ENCODE measurements at regions not wholly inside any gene's neighbourhood (a gene's known extent, or its start where the extent isn't known, plus 50 kb on each side); places are given as distances from the start of the nearest gene placed in this dataset.
"Not testable (repeated sequence)": the region's sequence is repeated elsewhere in the genome, so short reads cannot be mapped to it uniquely, and the experiment has no call there.

DNA sequence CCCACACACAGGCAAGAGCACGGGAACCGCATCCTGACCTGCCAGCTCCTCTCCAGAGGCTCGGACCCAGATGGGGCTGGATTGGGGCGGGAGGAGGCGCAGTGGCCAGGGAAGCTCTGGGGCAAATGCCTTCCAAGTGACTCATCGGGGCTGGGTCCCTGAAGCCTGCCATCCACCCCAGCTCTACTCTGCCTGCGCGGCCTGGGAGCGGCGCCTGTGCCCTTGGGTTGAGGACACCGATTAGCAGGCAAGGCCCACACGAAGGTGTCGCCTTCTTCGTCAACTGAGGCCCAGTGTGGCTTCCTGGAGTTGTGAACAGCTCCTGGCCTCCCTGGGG is 4380.3 kb upstream of the TPTE start:
- H3K27me3 Mint-ChIP-seq; H3K4me1 Mint-ChIP-seq; CTCF ChIA-PET; H3K4me3 Mint-ChIP-seq; POLR2A ChIA-PET; H3K36me3 Mint-ChIP-seq (ENCODE audit: low read depth); H3K9me3 Mint-ChIP-seq; DNase-seq; H3K27ac Mint-ChIP-seq: not testable (repeated sequence)

DNA sequence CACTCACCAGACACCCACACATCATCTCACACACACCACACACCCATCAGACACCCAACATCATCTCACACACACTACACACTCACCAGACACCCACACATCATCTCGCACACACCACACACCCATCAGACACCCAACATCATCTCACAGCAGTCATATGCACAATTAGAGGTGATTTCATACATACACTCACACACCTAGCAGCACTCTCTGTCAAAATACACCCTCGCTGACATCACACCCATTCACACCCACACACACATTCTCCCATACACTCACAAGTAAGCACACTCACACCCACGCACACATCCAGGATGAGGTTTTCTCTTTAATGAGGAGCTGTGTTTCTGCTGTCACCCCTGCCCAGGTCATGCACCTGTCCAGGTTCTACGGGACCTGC is 4368.2 kb upstream of the TPTE start:
- H3K4me3 Mint-ChIP-seq; DNase-seq; CTCF ChIA-PET; POLR2A ChIA-PET; H3K4me1 Mint-ChIP-seq; H3K27ac Mint-ChIP-seq; H3K36me3 Mint-ChIP-seq (ENCODE audit: low read depth); H3K27me3 Mint-ChIP-seq; H3K9me3 Mint-ChIP-seq: not testable (repeated sequence)

DNA sequence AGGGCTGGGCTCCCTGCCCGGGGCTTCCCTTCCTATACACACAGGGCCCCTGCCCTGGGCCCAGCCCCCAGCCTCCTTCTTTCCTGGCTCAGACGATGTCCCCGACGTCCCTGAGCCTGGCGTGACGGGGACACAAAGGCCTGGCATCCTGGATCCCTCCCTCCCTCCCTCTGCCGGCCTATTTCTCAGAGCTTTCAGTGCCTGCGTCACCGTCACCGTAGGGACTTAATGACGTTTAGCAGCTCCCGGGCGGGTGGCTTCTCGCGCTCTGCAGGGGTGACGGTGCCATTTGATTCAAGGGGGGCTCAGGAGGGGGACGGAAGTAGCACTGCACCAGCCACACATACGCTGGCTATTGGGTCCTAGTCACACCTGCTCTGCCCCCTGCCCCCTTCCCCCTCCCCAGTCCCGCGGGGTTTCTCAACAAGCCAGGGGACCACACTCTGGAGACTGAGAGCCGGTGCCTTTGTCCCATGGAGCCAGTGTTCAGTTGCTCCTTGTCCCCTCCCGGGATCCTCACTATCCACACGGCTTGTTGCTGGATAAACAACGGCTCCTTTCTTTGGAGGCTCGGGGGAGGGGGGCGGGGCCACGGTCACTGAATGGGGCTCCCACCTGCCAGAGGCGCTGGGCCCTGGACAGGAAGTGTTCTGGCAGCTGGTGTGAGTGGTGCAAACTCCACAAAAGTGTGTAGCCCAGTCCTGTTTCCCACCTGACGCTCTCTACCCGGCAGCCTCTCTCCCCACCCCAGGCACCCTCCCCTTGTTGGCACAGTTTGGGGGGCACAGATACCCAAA is 4366.7 kb upstream of the TPTE start:
- H3K27me3 Mint-ChIP-seq; POLR2A ChIA-PET; H3K4me1 Mint-ChIP-seq; CTCF ChIA-PET; H3K27ac Mint-ChIP-seq; DNase-seq; H3K4me3 Mint-ChIP-seq; H3K9me3 Mint-ChIP-seq; H3K36me3 Mint-ChIP-seq (ENCODE audit: low read depth): not testable (repeated sequence)

DNA sequence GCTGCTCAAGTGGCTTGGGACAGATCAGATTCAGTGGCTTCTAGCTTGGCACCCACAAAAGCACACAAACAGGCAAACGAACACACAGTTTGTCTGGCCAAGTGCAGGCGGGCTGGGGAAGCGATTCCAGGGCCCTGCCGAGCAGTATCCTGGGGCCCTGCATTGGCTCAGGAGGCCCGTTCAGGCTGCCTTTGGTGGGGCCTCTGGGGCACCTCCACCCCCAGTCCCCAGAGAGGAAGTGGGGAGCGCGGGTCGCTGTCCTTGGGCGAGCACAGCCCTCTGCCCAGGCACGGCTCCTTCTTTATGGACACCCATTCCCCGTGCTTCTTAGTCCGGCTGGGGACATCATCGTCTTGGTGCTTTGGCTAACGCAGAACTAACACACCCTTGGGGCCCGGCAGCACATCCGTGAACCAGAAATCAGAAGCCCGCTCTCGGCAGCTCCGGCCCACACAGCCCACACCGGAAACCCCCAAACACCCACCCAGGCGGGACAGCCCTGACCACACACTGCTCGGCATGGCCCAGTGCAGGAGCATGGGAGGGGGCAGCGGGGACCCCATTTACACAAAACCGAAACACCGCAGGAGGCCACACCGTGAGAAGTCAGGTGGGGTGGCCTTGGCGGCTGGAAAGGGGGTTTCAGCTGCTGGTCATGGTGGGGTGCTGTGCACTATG is 4364.5 kb upstream of the TPTE start:
- H3K4me1 Mint-ChIP-seq; H3K9me3 Mint-ChIP-seq; H3K27ac Mint-ChIP-seq; H3K27me3 Mint-ChIP-seq; H3K36me3 Mint-ChIP-seq (ENCODE audit: low read depth); DNase-seq; CTCF ChIA-PET; POLR2A ChIA-PET; H3K4me3 Mint-ChIP-seq: not testable (repeated sequence)

DNA sequence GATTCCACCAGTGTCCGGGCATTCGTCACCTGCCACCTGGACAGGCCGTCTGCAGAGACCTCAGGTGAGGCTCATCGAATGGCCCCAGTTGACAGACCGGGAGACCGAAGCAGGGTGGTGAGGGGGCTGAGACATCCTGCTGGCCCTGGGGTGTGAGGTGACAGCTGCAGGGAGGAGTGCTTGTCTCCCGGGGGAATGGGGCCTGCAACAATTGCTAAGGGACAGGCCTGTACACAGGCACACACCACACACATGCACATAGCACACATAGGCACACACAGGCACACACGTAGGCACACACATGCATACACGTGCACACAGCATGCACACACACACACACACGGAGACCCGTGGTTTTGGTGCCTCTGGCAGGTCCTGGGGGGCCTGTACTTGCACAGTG is 4363.9 kb upstream of the TPTE start:
- H3K36me3 Mint-ChIP-seq (ENCODE audit: low read depth); CTCF ChIA-PET; H3K9me3 Mint-ChIP-seq; H3K4me1 Mint-ChIP-seq; H3K4me3 Mint-ChIP-seq; DNase-seq; H3K27me3 Mint-ChIP-seq; H3K27ac Mint-ChIP-seq; POLR2A ChIA-PET: not testable (repeated sequence)

DNA sequence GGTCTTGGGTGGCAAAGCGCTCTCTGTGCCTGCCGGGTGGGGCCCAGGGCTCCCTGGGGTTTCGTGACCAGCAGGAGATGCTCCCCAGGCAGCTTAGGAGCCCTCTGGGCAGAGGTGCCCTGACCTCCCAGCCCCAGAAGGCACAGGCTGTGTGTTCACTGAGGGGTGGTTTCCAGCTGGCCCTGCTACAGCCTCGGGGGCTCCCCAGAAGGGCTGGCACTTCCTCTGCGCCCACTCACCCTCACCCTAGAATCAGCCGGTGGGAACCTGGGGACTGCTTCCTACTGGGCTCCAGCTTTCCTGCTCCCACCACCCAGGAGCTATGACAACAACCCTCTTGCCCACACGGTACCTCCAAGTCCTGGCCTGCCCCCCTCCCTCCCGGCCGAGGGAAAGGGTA is 4363.2 kb upstream of the TPTE start:
- H3K4me1 Mint-ChIP-seq; H3K27me3 Mint-ChIP-seq; H3K36me3 Mint-ChIP-seq (ENCODE audit: low read depth); H3K9me3 Mint-ChIP-seq; CTCF ChIA-PET; H3K27ac Mint-ChIP-seq; POLR2A ChIA-PET; H3K4me3 Mint-ChIP-seq: not testable (repeated sequence)
- DNase-seq, result peak; percentile 14
